HG03025 (cell line): ENCODE measurements at regions not wholly inside any gene's neighbourhood (a gene's known extent, or its start where the extent isn't known, plus 50 kb on each side); places are given as distances from the start of the nearest gene placed in this dataset.

Experiments
- ATAC-seq: cut with Tn5 transposase; IDR thresholded peaks from one replicate; pipeline ENCODE4 v1.9.1; 2021; ENCODE audit warnings: mild to moderate bottlenecking, moderate library complexity; ENCODE audit not compliant: unreplicated experiment, low FRiP score

- ATAC-seq, result no peak
Observed at GRCh38 chr9:1411826-1412225, 361.7 kb downstream of the DMRT2 start.

GRCh38 chr9:1414711-1415131 is 364.6 kb downstream of the DMRT2 start:
- no peak for ATAC-seq

GRCh38 chr9:1415146-1415545 is 365.0 kb downstream of the DMRT2 start:
- no peak for ATAC-seq

- ATAC-seq, result no peak
Observed at GRCh38 chr9:1416261-1416660, 366.1 kb downstream of the DMRT2 start.

GRCh38 chr9:1421436-1421835 is 371.3 kb downstream of the DMRT2 start:
- no peak for ATAC-seq

GRCh38 chr9:1427875-1428274 is 377.7 kb downstream of the DMRT2 start:
- no peak for ATAC-seq

GRCh38 chr9:1429297-1429696 is 379.1 kb downstream of the DMRT2 start:
- ATAC-seq, result no peak

- ATAC-seq, result no peak
Observed at GRCh38 chr9:1431461-1431860, 381.3 kb downstream of the DMRT2 start.

- ATAC-seq, result no peak
Observed at GRCh38 chr9:1434052-1434767, 384.1 kb downstream of the DMRT2 start.

GRCh38 chr9:1434811-1435210 is 384.7 kb downstream of the DMRT2 start:
- ATAC-seq, result no peak

GRCh38 chr9:1440256-1440655 is 390.1 kb downstream of the DMRT2 start:
- ATAC-seq, result no peak

GRCh38 chr9:1442105-1442504 is 391.9 kb downstream of the DMRT2 start:
- no peak for ATAC-seq

GRCh38 chr9:1443450-1443849 is 393.3 kb downstream of the DMRT2 start:
- ATAC-seq, result no peak

- no peak for ATAC-seq
Observed at GRCh38 chr9:1446671-1447070, 396.5 kb downstream of the DMRT2 start.

- no peak for ATAC-seq
Observed at GRCh38 chr9:1453636-1454035, 403.5 kb downstream of the DMRT2 start.

GRCh38 chr9:1454211-1454610 is 404.1 kb downstream of the DMRT2 start:
- ATAC-seq, result no peak

- no peak for ATAC-seq
Observed at GRCh38 chr9:1454616-1455347, 404.6 kb downstream of the DMRT2 start.

GRCh38 chr9:1455766-1456165 is 405.6 kb downstream of the DMRT2 start:
- ATAC-seq, result no peak

GRCh38 chr9:1456301-1457024 is 406.3 kb downstream of the DMRT2 start:
- no peak for ATAC-seq

- no peak for ATAC-seq
Observed at GRCh38 chr9:1457460-1457859, 407.3 kb downstream of the DMRT2 start.

- ATAC-seq, result no peak
Observed at GRCh38 chr9:1458503-1458902, 408.3 kb downstream of the DMRT2 start.
